ENCODE measurements at regions not wholly inside any gene's neighbourhood (a gene's known extent, or its start where the extent isn't known, plus 50 kb on each side); places are given as distances from the start of the nearest gene placed in this dataset.

DNA sequence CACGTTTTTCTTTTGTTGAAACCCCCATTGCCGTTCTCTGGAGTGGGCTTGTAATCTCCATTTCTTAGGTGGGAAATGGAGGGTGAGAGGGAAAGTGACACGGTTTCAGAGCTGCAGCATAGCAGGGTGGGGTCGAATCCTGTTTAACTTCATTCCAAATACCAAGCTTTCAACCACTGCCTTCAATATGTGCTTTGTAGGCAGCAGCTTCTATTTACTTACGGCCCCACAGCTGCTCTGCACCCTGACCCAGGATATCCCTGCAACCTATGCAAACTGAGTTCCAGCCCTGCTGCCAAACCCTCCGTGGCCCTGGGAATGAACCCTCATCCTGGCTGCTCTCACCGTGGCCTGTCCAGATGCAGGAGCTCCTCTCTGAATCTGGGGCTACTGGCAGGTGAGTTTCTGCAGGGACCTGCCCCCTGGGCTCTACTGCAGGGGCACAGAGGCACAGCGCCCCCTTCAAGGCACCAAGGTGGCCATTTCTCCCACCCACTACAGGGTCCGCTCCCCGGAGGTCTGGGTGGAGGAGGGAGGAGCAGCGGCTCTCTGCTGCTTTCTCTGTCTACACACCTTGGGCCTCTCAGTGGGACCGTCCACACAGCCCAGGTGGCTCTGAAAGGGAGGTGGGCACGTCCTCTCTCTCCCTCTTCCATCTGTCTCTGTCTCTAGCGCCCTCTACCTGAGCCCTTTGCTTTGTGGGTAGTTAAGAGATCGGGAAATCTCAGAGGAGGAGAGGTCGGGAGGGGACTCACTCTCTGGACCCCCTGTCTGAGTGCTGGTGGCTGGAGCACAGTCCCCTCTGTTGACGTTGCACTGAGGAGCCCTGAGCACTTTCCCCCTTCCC lies 279.1 kb downstream of the BRD1 start:
- DNase-seq (ENCODE audit: low read depth): no peak

DNA sequence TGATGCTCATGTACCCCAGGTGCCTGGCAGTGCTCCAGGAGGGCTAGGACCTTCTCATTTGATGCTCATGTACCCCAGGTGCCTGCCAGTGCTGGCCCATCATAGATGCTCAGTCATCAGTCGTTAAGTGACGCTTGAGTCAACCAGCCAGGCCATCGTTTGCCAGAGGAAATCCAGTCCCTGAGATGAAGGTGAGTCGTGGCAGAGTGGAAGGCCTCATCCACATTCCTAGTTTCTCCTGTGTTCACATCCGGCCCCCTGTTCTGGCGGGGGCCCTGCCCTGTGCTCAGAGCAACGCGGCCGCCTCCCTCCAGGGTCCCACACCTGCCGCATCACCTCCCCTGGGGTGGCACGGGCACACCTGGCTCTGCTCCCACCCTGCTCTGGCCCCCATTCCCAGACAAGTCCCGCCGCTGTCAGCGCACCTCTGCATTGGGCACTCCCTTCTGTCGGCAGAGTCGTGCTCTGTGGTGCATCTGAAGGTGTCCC lies 279.9 kb downstream of the BRD1 start:
- no peak for DNase-seq (ENCODE audit: low read depth)

DNA sequence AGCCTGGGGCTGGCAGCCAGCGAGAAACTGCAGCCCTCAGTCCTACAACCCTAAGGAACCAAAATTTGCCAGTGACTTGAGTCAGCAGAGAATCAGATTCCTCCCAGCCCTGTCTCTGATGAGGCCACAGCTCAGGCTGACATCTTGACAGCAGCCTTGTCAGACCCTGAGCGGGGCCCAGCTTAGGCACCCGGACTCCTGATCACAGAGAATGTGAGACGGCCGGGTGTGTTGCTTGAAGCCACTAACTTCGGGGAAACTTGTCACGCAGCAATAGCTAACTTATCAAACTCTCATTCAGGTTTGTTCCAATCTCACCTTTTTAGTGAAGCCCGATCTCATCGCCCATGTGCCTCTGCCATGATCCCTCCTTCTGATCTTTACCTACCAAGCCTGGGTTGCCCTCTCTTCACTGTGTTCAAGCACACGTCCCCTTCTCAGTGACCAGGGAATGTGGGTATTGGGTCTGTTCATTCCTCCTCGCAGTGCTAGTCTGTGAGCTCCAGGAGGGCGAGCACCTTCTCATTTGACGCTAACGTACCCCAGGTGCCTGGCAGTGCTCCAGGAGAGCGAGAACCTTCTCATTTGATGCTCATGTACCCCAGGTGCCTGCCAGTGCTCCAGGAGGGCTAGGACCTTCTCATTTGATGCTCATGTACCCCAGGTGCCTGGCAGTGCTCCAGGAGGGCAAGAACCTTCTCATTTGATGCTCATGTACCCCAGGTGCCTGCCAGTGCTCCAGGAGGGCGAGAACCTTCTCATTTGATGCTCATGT lies 280.7 kb downstream of the BRD1 start:
- no peak for DNase-seq (ENCODE audit: low read depth)

DNA sequence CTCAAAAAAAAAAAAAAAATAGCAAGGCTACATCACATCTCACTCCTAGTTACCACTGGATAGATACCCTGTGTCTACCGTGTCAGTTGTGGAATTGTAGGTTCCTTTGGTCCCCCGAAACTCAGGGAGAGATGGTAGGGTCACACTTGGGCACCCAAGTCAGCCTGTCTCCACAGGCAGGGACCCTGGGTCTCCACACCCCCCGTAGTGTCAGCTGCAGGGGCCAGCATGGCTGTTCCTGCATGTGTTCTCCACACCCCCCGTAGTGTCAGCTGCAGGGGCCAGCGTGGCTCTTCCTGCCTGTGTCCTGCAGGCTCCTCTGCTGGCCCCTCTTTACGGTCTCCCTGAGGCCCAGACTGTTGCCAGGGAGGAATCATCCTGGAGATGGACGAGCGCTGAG lies 282.1 kb downstream of the BRD1 start:
- DNase-seq (ENCODE audit: low read depth): no peak

DNA sequence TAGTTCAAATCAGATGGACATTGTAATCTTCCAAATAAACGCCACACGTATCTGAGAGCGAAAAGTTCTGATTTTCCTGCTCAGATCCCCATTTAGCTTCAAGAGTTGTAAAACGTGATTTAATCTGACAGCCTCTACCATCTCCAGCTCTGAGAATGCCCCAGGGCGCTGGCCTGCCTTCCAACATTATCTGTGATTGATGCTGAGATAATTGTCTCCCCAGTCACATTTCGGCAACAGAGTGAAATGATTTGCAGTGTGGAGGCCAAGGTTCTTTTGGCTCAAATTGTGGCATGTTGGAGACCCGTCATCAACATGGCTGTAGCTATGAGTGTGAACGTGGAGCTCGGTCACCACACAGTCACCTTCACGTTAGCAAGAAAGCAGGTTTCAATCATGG lies 283.4 kb downstream of the BRD1 start:
- DNase-seq (ENCODE audit: low read depth): no peak

DNA sequence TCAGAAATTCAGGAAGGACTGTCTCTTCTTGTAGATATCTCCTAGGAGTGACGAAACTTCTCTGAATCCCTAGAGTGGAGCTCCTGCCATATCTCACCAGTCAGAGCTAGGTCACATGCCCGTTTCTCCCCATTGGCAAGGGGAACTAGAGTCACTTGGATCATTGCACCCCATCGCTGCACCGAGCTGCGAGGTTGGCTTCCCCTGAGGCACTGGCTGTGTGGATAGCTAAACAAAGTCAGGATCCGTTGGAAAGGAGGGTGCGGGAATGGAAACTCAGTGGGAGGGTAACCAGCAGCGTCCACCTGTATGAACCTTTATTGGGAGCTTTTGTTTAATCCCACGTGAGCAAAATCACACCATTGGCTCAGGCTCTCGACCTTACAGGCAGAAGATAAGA lies 283.8 kb downstream of the BRD1 start:
- no peak for DNase-seq (ENCODE audit: low read depth)

DNA sequence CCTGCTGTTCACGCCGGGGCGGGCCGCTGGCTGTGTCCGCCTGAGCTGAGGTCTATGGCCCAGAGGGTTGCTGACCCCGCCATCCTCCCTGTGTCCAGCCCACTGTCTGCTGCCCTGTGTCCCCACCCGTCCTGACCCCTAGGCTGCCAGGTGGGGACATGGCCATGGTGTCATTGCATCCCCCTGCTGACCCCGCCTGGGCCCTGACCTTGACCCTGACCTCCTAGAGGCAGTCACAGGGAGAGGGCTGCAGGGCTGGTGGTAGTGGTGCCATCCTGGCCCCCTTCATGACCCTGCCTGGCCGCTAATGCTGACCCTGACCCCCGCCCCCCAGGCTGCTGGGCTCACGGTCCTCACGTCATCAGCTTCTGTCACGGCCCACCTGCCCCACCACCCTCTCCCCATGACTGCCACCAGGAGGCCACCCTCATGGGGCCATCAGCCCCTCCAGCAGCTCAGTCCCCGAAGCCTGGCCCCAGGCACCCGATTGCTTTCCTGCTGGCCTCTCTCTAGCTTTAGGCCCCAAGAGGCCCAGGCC lies 285.9 kb downstream of the BRD1 start:
- no peak for DNase-seq (ENCODE audit: low read depth)

DNA sequence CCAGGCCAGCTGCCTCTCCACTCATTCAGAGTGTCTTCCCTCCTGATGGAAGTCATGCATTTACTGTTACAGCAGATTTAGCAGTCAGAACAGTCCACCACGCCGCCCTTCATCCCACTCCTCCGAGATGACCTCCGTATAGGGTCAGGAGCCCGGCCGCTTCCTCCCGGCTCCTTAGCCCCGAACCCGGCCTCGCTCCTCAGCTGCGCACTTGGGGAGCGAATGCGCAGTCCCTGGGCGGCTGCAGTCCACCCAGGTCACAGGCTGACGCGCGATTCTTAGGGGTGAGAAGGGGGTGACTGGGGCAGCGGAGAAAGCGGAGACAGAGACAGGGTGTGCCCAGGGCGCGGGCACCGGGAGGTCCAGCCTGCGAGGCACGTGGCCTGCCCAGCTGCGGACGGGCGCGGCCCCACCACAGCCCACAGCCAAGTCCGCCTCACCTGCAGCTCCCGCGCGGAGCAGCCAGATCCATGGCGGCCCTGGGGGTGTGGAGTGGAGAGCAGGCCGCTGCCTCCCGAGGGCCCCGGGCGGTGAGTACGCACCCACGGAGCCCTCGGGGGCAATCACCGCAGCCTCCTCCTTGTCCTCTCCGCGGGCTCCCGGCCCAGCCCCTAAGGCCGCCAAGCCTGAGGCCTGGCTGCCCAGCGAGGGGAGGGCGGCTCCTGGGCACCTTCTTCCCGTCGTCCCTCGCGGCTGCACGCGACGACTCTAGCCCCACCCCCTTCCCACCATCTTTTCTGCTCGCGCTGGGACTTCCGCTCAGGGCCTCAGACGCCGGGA lies 286.6 kb downstream of the BRD1 start:
- DNase-seq (ENCODE audit: low read depth): no peak

DNA sequence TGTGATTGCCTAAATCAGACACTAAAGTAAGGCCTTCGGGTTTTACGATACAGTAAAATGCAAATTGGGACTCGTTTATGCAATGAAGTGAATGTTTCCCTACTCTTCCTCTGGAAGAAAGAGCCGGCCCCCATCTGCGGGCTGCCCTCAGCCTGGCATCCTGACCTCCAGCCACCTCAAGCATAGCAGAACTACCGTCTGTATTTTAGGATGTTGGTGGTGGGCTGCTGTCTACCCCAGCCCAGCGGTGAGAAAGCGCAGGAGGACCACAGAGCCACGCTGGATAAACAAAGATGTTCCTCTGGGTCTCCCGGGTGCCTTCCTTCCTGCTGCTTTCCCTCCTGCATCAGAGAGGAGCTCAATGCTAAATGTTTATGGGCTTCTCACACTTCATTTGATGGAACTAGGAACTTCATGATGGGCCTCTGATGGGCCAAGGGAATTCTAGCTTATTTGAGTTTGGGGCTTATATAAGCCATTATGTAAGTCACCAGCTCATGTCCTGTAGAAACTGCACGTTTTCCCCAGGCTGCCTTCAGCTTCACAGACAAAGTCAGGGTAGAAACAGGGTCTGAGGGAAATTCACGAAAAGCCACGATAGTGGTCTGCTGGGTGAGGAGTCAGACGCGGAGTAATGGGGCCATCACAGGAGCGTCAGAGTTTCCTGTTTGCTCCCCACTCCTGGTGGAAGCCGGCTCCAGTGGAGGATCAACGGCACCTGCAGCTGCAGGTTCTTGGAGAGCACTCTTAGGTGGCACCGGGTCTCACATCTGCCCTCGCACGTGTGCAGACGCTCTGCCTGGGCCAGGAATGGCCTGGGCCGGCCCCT lies 287.4 kb downstream of the BRD1 start:
- DNase-seq (ENCODE audit: low read depth): no peak

DNA sequence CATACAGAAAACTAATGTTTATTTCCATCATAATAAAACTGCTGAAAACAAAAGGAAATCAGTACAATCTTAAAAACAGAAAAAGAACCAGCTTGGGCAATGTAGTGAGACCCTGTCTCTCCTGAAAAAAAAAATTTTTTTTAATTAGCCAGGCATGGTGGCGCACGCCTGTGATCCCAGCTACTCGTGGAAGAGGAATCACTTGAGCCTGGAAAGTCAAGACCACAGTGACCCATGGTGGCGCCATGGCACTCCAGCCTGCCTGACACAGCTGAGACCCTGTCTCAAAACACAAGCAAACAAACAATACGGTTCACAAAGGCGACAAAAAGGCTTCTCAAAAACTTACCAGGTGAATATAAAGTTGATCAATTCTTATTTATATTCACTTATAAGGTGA lies 289.7 kb downstream of the BRD1 start:
- no peak for DNase-seq (ENCODE audit: low read depth)

DNA sequence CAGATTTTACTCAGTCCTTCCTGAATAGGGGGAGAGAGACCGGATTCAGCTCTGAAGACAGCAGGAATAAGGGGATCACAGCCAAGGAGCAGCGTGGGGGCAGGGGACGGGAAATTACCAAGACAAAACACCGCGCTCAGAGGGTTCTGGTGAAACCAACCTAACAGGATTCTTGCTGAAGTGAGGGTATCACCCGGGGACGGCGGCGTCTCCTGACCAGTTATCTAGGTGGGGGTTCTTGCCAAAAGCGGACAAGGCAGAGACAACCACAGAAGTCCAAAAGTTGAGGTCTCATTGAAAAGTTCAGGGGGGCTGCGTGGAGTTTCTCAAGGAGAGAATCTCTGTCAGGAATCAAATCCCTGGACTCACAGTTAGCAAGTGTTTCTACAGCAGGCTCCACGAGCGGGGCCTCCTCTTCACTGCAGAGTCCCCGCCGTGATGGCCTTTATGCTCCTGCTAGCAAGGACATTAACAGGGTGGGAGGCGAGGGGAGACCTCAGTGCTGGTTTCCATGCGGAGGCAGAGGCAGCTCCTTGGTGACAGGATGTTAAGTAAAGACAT lies 291.0 kb downstream of the BRD1 start:
- DNase-seq (ENCODE audit: low read depth): no peak

DNA sequence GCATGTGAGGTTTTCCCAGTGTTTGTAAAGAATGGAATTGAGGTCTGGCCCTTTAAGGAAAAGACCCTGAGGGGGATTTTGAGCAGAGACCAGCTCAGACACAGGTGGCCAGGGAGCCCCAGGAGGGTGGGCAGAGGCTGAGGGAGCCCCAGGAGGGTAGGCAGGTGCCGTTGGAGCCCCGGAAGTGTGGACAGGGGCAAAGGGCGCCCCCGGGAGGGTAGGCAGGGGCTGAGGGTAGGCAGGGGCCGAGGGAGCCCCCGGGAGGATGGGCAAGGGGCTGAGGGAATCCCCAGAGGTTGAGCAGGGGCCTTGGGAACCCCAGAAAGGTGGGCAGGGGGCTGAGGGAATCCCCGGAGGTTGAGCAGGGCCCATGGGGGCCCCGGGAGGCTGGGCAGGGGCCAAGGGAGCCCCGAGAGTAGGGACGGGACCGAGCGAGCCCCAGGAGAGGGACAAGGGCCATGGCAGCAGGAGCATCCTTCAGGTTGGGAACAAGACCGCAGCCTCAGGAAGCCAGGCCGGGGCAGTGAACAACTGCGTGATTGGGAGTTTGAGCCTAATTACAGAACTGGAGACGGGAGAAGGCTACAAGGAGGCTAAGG lies 292.0 kb downstream of the BRD1 start:
- DNase-seq (ENCODE audit: low read depth): no peak

DNA sequence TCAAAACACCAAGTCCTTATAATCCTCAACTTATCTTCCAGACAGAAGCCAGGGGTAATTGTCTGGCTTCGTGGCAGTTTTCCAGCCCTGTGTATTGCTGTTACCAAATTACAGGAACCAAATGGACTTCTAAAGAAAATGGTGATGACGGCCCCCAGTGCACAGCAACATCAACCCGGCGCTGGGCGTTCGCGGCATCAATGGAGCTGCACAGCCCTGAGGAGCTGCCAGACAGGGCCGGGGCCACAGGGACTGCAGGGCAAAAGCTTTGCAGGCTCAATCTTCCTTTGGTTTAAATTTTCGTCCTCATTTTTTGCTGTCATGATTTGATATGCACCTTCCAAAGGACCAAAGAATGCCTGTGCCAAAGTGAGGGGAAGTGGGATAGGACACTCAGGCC lies 292.5 kb downstream of the BRD1 start:
- no peak for DNase-seq (ENCODE audit: low read depth)

DNA sequence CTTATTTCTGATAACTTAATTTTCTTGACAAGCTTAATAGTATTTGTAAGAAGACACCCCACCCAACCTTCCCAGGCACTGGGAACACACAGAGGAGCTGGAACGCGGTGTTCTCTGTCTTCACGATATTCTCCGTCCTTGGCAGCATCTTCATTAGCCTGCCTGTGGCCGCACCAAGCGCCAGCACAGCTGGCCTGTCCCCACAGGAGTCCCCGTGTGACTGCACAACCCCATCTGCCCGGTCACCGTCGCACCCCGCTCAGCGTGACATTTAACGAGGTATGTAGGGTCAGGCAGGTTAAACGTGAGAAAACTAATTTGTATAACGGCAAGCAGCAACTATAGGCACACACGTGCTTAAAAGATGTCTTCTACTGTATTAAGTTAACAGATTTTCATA lies 293.3 kb downstream of the BRD1 start:
- DNase-seq (ENCODE audit: low read depth): no peak

DNA sequence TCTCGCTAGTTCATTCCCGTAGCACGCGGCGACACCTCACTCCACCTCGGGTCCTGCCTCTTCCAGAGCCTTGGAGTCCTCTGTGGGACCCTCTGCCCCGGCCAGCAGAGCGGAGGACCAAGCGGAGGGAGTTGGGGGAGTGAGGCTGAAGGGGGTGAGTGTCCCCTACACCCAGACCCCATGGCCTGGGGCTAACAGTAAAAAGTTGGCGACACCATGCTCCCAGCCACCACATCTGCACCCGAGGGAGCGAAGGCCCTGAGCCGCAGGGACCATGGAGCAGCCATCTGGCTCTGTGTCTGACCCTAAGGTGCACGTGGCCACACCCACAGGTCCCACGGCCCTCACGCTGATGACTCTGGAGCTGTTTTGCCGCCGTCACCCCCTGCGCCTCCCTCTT lies 293.8 kb downstream of the BRD1 start:
- DNase-seq (ENCODE audit: low read depth): no peak

DNA sequence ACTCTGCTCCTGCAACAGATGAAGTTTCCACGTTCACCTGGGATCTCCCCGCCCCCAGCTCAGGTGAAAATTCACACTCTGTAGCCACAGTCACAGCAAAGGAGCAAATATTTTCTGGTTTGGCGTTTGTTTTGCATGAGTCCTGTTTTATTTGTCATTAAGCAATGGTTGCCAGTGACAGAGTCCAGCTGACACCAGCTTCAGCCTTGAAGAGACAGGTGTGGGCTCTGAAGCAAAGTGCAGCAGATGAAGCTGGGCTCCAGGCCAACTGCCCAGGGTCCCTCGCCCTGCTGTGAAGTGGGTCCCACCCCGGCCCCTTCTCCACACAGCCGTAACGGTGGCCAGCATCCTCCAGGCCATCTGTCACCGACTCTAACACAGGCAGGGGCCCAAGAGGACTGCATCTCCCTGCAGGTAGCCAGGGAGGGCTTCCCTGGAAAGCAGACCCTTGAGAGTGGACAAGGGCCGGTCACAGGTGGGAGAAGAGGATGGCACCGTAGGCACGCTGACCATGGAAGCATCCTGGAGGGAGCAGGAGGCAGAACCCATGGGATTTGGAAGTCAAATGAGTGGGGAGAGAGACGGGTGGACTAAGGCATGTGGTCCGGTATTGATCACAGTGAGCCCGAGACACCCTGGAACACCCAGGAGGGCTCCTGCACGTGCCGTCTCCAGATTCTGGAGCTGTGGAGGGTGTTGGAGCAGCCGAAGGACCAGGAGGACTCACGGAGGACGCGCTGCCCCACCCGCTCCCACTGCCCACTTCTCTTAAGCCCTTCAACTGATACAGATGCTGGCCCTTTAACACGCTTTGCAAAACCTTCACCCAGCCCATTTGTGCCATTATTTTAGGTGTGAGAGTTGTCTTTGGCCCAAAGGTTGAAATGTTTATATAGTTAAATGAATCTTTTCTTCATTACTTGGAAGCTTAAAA lies 294.5 kb downstream of the BRD1 start:
- DNase-seq (ENCODE audit: low read depth): no peak

DNA sequence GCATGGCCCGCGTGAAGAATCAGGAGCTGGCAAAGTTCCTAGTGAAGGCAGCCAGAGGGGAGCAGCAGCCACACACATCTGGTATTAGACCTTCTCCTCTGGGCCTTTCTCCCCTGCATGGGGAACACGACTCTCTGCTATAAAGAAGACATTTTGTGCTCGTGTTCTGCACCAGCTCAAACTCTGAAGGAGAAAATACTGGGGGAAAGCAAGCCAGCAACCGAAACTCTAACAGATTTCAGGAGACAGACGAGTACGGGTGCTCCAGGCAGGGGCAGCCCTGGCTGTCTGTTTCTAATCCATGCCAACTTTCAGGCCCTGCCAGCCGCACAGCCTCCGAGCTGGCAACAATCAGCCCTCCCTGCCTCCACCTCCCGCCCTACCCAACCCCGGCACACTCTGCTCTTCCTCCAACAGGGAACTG lies 296.3 kb downstream of the BRD1 start:
- DNase-seq (ENCODE audit: low read depth): no peak

DNA sequence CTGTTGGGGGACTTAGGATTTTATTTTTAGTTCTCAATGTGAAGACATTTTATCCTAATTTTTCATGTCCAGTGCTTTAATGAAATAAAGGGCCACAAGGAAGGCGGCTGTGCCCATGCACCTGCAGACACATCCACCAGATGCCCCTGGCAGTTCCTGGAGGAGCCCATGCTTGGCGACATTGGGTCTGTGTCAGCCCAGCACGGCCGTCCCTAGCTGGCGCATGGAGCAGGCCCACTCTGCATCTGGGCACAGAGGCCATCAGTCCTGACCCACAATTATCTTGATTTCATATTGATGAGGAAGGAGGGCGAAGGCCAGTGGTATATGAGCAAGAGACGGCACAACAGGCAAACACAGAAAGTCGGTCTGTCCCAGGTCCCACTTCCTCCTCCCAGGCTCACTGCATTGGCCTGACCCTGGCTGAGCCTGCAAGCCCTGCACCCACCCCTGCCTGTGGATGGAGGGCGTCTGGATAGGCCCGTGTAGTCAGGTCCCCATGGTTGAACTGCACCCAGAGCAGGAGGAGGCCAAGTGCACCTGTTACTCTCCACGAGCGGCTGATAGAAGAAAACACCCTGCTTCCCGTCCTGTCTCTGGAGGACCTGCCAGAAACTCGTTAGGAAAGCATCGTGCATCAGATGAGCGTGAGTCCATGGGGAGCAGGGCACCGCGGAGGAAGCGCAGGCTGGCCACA lies 296.9 kb downstream of the BRD1 start:
- no peak for DNase-seq (ENCODE audit: low read depth)

DNA sequence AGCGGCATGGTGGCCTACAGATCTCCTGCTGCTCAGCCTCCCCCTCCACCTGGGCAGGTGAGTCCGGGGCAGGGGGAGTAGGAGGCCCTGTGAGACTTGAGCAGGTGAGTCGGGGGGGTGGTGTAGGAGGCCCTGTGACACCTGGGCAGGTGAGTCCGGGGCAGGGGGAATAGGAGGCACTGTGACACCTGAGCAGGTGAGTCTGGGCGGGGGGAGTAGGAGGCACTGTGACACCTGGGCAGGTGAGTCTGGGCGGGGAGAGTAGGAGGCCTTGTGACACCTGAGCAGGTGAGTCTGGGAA lies 299.3 kb downstream of the BRD1 start:
- no peak for DNase-seq (ENCODE audit: low read depth)
